Gastroesophageal sphincter (tissue), 3 donors: ENCODE measurements at regions not wholly inside any gene's neighbourhood (a gene's known extent, or its start where the extent isn't known, plus 50 kb on each side); places are given as distances from the start of the nearest gene placed in this dataset.

Experiments used
- CTCF ChIP-seq, 4 experiments: fragments of 200-600 bp in 2 of 4; fragments of 450-650 bp in 2 of 4; sonication (generic) in 1 of 4; IDR thresholded peaks; one replicate each; pipeline ENCODE4 v1.5.1; 2017 to 2019; ENCODE audit warnings: antibody characterized with exemption in 4 of 4, mild to moderate bottlenecking in 2 of 4, moderate library complexity in 2 of 4
- POLR2A ChIP-seq, 2 donors: fragments of 450-650 bp; IDR thresholded peaks; one replicate each; pipeline ENCODE4 v1.6.1; 2017; ENCODE audit warnings: antibody characterized with exemption in 2 of 2, mild to moderate bottlenecking in 2 of 2, moderate library complexity in 1 of 2
- POLR2AphosphoS5 ChIP-seq: sonication (generic); formaldehyde crosslinking; IDR thresholded peaks from one replicate; pipeline ENCODE4 v1.6.1; 2017; ENCODE audit warnings: antibody characterized with exemption

DNA sequence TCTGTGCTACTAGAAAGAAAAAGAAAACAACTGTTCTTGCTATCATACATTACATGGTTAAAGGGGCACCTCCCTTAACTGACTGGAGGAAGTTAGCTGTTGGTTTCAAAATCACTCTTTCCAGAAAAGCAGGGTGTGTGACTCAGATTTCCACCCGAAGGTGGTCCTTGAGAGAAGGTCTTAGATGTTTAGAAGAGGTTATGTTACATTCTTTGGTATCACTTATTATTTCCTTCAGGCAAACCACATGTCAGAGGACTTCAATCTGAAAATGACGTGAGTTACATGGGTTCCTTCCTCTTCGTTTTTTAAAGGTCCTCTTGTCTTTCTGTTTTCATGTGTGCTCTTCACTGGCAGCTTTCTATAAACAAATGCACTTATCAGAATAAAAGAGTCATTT, 307.9 kb upstream of the CBLB start:
- TF ChIP-seq CTCF (IDR thresholded peaks at IDR 0.05) (no peak), POLR2AphosphoS5 (no peak), POLR2A (IDR thresholded peaks at IDR 0.05) (no peak)
